ENCODE measurements at regions not wholly inside any gene's neighbourhood (a gene's known extent, or its start where the extent isn't known, plus 50 kb on each side); places are given as distances from the start of the nearest gene placed in this dataset.

DNA sequence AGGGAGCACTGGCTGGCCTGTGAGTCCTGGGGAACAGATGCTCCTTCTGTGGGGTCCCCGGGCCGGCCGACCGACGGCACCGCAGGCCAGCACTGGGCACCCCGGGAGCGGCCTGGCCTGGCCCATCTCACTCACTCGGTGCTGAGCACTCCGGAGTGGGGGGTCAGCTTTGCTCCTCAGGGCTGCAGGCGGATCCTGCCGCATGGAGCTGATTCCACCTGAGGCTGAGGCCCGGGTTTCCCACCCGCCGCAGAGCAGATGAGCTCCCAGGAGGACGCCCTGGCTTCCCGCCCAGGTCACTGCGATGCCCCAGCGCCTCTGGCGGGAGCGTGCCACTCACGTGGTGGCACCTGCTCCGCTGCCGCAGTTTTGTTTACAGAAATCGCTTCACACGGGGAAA is 418.6 kb downstream of the GALR1 start:
- DNase-seq = no peak

- no peak for DNase-seq
These were observed 419.7 kb downstream of the GALR1 start for GRCh38 chr18:77669331-77669730.

DNA sequence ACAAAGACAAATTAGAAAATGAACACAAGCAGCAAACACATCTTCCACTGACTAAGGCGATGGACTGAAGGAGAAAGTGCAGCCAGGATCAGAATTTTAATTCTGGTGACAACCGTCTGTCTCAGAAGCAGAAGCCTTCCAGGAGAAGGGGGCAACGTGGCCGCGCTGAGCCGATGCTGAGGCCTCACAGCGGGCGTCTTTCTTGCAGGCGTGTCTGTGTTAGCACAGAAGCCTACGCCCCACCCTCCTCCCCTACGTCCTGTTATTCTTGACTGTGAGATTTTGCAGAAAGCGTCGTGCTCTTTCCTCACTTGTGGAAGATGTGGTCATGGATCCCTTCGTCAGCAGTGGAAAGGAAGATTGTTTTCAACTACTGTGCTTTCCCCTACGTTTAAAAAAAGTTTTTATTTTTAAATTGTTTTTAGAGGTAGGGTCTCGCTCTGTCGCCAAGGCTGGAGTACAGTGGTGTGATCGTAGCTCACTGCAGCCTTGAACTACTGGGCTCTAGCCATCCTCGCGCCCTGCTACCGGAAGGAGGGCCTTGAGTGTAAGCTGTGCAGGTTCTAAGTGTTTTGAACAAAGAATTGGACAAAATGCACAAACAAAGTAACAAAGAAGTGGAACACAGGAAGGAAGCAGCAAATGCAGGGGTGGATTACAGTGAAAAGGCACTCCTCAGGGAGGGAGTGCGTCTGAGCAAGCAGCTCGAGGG is 422.0 kb downstream of the GALR1 start:
- DNase-seq = no peak

DNA sequence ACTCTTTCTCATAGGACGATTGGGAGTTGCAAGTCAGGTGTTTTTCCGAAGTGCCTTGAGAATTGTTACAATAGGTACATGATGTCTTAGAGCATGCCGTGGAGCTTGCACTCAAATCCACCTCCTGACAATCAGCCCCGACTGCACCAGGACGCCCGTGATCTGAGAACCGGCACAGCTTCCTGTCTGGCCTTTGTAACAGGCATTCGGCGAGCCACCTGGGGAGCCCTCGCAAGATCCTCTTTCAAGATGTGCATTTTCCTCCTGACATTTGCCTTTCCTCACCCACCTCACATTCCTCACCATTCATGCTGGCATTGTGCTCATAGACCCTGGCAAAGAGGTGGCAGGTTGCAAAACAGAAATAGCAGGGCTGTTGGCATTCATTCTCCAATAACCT is 427.3 kb downstream of the GALR1 start:
- no peak for DNase-seq

DNA sequence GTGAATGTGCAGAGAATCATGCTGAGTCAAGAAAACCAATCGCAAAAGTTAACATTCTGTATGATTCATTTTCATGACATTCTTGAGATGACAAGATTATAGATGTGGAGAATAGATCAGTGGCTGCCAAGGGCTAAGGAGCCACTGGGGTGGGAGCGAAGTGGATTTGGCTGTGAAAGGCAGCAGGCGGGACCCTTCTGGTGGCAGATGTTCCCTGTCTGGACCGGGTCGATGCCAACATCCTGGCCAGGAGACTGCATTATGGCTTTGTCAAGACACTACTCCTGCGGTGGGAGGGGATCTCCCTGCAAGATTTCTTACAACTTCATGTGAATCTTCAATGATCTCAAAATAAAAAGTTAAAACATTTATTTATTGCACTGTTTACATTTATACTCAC is 427.9 kb downstream of the GALR1 start:
- no peak for DNase-seq

DNA sequence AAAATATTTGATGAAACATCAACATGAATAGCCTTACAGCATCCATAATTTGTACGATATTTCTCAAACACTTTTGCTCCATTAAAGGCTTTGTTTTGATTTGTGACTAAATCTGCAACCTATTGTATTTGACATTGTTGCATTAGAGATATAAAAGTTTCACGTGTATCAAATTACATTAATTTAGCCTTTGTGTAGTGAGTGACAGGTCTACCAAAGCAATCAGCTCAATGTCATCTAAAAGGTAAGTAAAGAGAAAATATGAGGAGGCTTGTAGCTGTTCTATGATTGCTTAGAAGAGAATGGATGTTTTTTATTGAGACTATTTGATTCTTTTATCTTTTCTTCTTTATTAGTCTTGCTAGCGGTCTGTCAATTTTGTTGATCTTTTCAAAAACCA is 430.2 kb downstream of the GALR1 start:
- no peak for DNase-seq

DNA sequence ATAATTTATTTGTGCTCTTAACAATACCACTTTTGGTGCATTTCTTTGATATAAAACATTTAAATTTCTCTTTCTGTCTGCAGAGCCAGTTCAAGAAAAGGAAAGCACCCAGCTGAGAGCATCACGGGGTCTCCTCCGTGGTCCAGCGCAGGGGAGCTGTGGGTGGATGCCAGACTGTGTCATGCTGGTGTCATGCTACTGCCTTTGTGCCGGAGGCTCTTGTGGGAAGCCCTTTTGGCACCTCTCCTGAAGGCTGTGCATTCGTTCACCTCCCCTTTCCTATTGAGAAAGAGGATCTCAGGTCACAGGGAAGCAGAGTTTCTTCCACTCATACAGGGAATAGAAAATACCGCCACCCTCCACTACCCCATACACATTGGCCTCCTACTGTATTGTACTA is 450.4 kb downstream of the GALR1 start:
- no peak for DNase-seq

DNA sequence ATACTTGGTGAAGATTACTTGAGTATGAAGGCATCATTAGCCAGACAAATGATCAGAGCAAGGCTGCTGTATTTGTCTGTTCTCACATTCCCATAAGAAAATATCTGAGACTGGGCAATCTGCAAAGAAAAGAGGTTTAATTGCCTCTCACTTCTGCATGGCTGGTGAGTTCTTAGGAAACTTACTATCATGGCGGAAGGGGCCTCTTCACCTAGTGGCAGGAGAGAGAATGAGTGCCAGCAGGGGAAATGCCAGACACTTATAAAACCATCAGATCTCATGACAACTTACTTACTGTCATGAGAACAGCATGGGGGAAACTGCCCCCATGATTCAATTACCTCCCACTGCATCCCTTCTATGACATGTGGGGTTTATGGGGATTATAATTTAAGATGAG is 452.3 kb downstream of the GALR1 start:
- no peak for DNase-seq

GRCh38 chr18:77702686-77703085 is 453.0 kb downstream of the GALR1 start:
- DNase-seq = peak in 1 of 2 donors; percentile 17

- DNase-seq = no peak
These were observed 455.7 kb downstream of the GALR1 start for GRCh38 chr18:77705301-77705700.

DNA sequence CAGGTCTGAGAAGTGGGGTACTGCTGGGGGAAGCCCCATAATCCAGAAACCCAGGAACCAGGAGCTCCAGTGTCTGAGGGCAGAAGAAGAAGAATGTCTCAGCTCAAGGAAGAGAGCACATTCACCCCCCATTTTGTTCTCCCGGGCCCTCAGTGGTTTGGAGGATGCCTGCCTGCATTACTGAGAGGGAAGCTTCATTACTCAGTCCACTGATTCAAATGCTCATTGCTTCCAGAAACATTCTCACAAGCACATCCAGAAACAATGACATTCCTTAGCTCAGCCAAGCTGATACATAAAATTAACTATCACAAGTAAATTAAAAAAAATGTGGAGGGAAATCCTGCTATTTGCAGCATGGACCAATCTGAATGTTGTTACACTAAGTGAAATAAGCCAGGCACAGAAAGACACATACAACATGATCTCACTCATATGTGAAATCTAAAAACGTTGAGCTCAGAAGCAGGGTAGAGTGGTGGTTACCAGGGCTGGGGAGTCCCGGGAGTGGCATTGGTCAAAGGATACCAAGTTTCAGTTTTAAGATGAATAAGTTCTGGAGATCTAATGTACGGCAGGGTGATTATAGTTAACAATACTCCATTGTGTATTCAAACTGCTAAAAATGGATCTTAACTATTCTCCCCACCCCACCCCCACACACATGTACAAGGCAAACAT is 459.3 kb downstream of the GALR1 start:
- DNase-seq = no peak

- no peak for DNase-seq
These were observed 461.4 kb downstream of the GALR1 start for GRCh38 chr18:77711096-77711495.

DNA sequence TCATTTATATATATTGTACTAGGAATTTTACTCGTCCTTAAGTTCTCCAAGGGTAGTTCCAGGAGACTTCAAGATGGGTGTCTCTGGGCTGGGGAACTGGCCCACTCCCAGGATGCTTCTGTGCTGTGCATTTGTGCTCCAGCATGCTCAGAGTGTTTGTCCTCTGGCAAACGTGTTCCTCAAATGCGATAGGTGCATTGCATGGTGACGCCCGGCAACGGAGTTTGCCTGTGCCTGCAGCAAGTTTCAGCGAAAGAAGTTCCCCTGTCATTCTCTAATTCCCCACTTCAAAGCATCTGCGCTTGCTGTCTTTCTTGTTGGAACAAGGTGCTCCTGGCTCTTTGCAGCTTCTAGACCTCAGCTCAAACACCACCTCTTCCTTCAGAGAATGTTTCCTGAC is 465.1 kb downstream of the GALR1 start:
- no peak for DNase-seq

DNA sequence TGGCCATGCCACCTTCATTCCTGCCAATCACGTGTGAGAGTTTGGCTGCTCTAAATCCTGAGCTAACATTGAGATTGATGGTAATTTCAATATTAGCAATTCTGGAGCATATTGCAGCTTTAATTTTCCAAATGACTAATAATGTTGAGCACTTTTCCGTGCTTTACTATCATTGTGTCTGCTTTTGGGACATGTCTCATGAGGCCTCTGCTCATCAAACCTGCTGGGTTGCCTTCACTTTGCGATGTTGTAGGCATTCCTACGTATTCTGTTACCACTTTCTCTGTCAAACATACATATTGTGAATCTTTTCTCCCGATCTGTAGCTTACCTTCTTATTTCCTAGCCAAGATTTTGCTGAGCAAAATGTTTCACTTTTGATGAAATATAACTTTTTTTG is 466.6 kb downstream of the GALR1 start:
- no peak for DNase-seq

GRCh38 chr18:77733292-77733903 is 483.8 kb downstream of the GALR1 start:
- no peak for DNase-seq

DNA sequence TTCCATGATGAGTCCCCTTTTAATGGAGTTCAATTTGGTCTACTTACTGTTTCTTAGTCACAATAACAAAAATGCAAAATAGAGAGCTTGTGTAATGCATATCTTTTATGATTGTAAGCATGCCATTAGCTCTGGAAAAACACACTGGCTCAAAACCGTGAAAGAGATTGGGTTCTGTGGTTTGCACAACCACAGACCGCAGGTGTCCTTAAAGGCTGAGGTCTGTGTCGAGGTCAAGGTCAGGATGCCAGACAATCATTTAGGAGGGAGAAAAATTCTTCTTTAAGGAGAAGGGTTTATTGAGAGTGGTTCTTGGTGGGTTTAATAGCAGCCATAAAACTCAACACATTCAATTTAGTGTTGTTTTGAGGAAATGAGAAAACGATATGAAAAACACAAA is 487.2 kb downstream of the GALR1 start:
- DNase-seq = no peak

GRCh38 chr18:77737405-77737804 is 487.8 kb downstream of the GALR1 start:
- no peak for DNase-seq

- no peak for DNase-seq
These were observed 499.4 kb downstream of the GALR1 start for GRCh38 chr18:77749089-77749488.

DNA sequence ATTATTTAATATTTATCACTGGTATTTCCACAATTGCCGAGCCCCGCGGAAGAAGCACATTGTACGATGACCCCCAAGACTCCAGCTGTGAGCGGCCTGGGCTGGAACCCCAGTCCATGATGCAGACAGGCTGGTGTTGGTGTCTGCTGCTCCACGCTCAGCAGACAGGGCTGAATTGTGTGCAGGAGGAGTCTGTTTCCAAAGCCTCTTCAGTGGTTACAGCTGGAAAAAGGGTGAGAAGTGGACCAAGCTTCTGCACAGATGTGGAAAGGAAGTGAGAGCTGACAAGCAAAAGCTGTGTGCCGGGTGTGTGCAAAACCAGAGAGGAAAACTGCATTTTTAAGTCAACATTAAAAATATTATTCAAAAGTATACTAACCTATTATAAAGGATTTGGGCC is 500.4 kb downstream of the GALR1 start:
- no peak for DNase-seq

DNA sequence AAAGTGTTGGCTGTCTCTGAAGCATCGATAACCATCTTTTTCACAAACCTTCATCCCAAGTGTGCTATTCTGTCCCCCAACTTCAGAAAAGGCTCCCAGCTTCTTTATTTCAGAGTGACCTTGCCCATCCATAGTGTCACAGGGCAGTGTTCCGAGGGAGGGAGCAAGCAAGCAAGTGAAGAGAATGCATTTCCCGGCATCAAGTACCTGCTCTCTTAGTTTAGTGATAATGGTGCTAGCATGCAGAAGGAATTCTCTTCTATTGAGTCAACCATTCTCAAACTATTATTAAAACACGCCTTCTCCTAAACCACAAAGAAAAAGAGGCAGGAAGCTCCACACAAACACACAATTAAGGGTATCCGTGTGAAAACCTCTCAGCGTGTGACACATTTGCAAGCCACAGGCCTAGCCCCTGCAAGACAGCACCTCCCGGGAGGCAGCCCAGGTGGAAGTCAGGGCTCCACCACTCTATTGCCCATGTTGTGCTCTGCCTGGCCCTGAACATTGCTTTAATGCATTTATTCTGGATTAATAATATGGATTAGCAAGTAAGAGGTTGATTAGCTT is 504.9 kb downstream of the GALR1 start:
- no peak for DNase-seq

GRCh38 chr18:77755187-77755586 is 505.5 kb downstream of the GALR1 start:
- DNase-seq = no peak

GRCh38 chr18:77761332-77761731 is 511.7 kb downstream of the GALR1 start:
- DNase-seq = no peak

DNA sequence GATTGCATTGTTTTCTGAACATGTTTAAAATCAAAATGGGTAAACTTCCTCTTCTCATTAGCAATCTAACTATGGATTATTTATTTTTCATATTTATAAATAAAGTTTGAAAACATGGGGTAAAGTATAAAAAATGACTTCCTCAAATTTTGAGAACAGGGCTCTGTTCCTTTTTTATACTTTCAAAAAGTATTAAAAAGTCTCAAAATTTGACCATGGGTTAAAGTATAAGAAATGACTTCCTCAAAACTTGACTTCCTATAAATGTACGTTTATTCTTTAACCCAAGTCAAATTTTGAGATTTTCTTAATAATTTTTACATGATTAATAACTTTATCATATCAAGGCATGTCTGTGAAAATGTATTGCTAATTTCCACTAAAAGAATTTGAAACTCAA is 512.4 kb downstream of the GALR1 start:
- DNase-seq = no peak

DNA sequence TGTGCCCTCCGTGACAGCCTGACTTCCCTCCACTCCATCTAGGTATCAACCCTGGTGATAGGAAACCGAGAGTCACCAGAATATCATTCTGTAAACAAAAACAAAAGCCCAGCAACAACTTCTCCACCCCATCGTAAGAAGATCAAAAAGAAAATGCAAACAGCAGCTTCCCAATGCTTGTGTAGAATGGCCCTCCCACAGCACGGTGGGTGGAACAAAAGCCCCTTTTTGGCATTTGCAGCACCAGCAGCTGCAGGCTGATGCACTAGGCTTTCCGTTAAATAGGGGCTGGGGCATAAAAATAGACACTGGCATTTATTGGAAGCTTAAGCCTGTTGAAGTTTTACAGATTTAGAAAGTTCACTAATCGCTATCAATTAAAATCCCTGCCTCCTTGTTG is 513.0 kb downstream of the GALR1 start:
- DNase-seq = no peak
